ENCODE measurements at regions not wholly inside any gene's neighbourhood (a gene's known extent, or its start where the extent isn't known, plus 50 kb on each side); places are given as distances from the start of the nearest gene placed in this dataset.

DNA sequence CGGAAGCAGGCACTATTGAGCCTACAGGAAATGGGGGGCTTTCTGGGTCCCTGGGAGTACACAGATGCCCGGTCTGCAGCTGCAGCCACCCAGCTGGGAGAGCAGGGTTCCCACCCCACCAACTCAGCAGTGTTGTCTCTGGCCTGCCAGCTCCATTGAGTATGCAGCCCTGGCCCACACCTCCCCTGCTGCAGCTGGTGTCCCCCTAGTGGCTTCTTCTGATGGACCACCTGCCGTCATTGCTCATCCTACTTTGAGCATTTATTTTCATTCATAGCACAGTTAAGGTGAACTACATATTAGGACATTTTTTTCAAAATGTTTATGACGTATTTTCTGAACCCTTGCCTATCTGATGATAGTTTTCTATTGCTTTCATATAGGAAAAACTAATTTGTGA is 189.8 kb upstream of the LYPLAL1 start:
- Histone ChIP-seq H4K20me1 (replicated peaks; ENCODE audit: control insufficient read depth, insufficient read depth, low read length) (no peaks in the 10 kb centered on the region), H3K27me3 (ENCODE audit: control insufficient read depth in 2 of 2, insufficient read depth in 2 of 2, low read length in 2 of 2) (no peaks in the 10 kb centered on the region), H3K9ac (ENCODE audit: insufficient read depth in 1 of 2, low read depth in 2 of 2, low read length in 2 of 2) (no peak overlapping the region), H3K9me3 (replicated peaks; ENCODE audit: control insufficient read depth, insufficient read depth, low read depth, low read length) (no peaks in the 10 kb centered on the region), H2AFZ (ENCODE audit: low read depth, low read length) (no peak overlapping the region; the same call in 1 of the 2 replicates), H3K4me1 (replicated peaks in 1 of 2; ENCODE audit: control insufficient read depth in 2 of 2, insufficient read depth in 2 of 2, low read length in 2 of 2) (no peaks in the 10 kb centered on the region; a peak in 1 of 5 replicates), H3K79me2 (ENCODE audit: control insufficient read depth, insufficient read depth, low read length) (no peaks in the 10 kb centered on the region), H3K27ac (ENCODE audit: extremely low read depth, low read depth, low read length) (no peak overlapping the region), H3K36me3 (ENCODE audit: control insufficient read depth, insufficient read depth, low read length) (no peaks in the 10 kb centered on the region), H3K4me2 (ENCODE audit: insufficient read depth, low read length) (no peak overlapping the region), H3K4me3 (no peak overlapping the region), H3K9me1 (ENCODE audit: control insufficient read depth, insufficient read depth, low read length) (no peaks in the 10 kb centered on the region)
- BruUV-seq (replicated peaks), result no TSS peak
- peak in 2 of 4 experiments; percentile 9 to 11 for DNase-seq (ENCODE audit: extremely low read depth in 1 of 4, low spot score in 3 of 4)
- peak; percentile 95 for ATAC-seq
- in situ Hi-C loops (cut with MboI) (no loop called here), intact Hi-C loops (cut with micrococcal nuclease) (no loop called here)
- WGBS (ENCODE audit: insufficient coverage, low coverage, missing lambda C conversion rate), result 10% methylated on average over 4 of the region's 4 CpGs
- TF ChIP-seq RAD21 (CRISPR knock-in tag; conservative IDR thresholded peaks at IDR 0.05 in 1 of 2, IDR thresholded peaks at IDR 0.05 in 1 of 2) (0 out of 4 replicates have a peak, but pooled peaks of 1 of the 2 experiments have one; percentile 13), ZBTB1 (CRISPR knock-in tag; IDR thresholded peaks at IDR 0.05; ENCODE audit: borderline replicate concordance, low read depth) (no peak), SMC3 (conservative IDR thresholded peaks at IDR 0.05; ENCODE audit: insufficient read depth, low read depth, low read length) (peak; percentile 41; the same call in 1 of the 2 replicates)
- TF ChIP-seq, protein P1, sequence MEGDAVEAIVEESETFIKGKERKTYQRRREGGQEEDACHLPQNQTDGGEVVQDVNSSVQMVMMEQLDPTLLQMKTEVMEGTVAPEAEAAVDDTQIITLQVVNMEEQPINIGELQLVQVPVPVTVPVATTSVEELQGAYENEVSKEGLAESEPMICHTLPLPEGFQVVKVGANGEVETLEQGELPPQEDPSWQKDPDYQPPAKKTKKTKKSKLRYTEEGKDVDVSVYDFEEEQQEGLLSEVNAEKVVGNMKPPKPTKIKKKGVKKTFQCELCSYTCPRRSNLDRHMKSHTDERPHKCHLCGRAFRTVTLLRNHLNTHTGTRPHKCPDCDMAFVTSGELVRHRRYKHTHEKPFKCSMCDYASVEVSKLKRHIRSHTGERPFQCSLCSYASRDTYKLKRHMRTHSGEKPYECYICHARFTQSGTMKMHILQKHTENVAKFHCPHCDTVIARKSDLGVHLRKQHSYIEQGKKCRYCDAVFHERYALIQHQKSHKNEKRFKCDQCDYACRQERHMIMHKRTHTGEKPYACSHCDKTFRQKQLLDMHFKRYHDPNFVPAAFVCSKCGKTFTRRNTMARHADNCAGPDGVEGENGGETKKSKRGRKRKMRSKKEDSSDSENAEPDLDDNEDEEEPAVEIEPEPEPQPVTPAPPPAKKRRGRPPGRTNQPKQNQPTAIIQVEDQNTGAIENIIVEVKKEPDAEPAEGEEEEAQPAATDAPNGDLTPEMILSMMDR (IDR thresholded peaks at IDR 0.05 in 2 of 3, conservative IDR thresholded peaks at IDR 0.05 in 1 of 3; ENCODE audit: insufficient read depth in 2 of 3, low read depth in 1 of 3, low read length in 3 of 3), result peak; percentile 33 to 50 (median 40); a peak in 5 of 6 replicates
- no peak for FAIRE-seq
- ChIA-PET CTCF (ENCODE audit: low intra/inter-chr PET ratio) (no interaction called here), POLR2A (interaction anchor here (0.8 kb wide), 1 partner anchor 9 kb away, joined by 3 read pairs; no protein-coding TSS in a partner anchor)
